GM23248 (cell line): ENCODE measurements at regions not wholly inside any gene's neighbourhood (a gene's known extent, or its start where the extent isn't known, plus 50 kb on each side); places are given as distances from the start of the nearest gene placed in this dataset.
"Not testable (repeated sequence)": the region's sequence is repeated elsewhere in the genome, so short reads cannot be mapped to it uniquely, and the experiment has no call there.

Experiments used
- DNase-seq: peaks from one replicate; pipeline ENCODE4 v3.0.0-alpha.2; 2015
- H2AFZ ChIP-seq: fragments of 200-600 bp; sonication (generic); 2 replicates; pipeline ENCODE4 v1.6.1; 2016; ENCODE audit warnings: antibody characterized with exemption
- H3F3A ChIP-seq: fragments of 200-600 bp; sonication (generic); 2 replicates; pipeline ENCODE4 v1.6.1; 2016; ENCODE audit warnings: mild to moderate bottlenecking, antibody characterized with exemption, mixed run types; ENCODE audit not compliant: insufficient read depth
- H3K27ac ChIP-seq: fragments of 200-600 bp; sonication (generic); 2 replicates; pipeline ENCODE4 v1.5.1; 2016; ENCODE audit warnings: mild to moderate bottlenecking
- H3K27me3 ChIP-seq: fragments of 200-600 bp; sonication (generic); replicated peaks from 2 replicates; pipeline ENCODE4 v1.6.1; 2016; ENCODE audit warnings: mild to moderate bottlenecking; ENCODE audit not compliant: insufficient read depth
- H3K36me3 ChIP-seq: fragments of 200-600 bp; sonication (generic); 2 replicates; pipeline ENCODE4 v1.6.1; 2016; ENCODE audit warnings: low read depth, mild to moderate bottlenecking
- H3K4me1 ChIP-seq: fragments of 200-600 bp; sonication (generic); 2 replicates; pipeline ENCODE4 v1.6.1; 2016; ENCODE audit warnings: mild to moderate bottlenecking; ENCODE audit not compliant: insufficient read depth
- H3K4me2 ChIP-seq: fragments of 200-600 bp; sonication (generic); one replicate; pipeline ENCODE4 v1.6.1; 2016; ENCODE audit warnings: mild to moderate bottlenecking; ENCODE audit not compliant: unreplicated experiment
- H3K4me3 ChIP-seq: fragments of 200-600 bp; sonication (generic); 2 replicates; pipeline ENCODE4 v1.5.1; 2016; ENCODE audit warnings: mild to moderate bottlenecking
- H3K79me2 ChIP-seq: fragments of 200-600 bp; sonication (generic); 2 replicates; pipeline ENCODE4 v1.6.1; 2016; ENCODE audit warnings: mild to moderate bottlenecking; ENCODE audit not compliant: insufficient read depth
- H3K9ac ChIP-seq: fragments of 200-600 bp; sonication (generic); 2 replicates; pipeline ENCODE4 v1.6.1; 2016; ENCODE audit warnings: mild to moderate bottlenecking
- H3K9me2 ChIP-seq: fragments of 200-600 bp; sonication (generic); 2 replicates; pipeline ENCODE4 v1.6.1; 2016; ENCODE audit warnings: mixed run types, mild to moderate bottlenecking, moderate library complexity; ENCODE audit not compliant: insufficient read depth
- H3K9me3 ChIP-seq: fragments of 200-600 bp; sonication (generic); one replicate; pipeline ENCODE4 v1.6.1; 2017; ENCODE audit warnings: low read depth
- H4K20me1 ChIP-seq: fragments of 200-600 bp; sonication (generic); 2 replicates; pipeline ENCODE4 v1.6.0; 2016; ENCODE audit not compliant: insufficient read depth
- EZH2 ChIP-seq: fragments of 200-600 bp; sonication (generic); IDR thresholded peaks from 2 replicates; pipeline ENCODE4 v1.6.1; 2018; ENCODE audit warnings: antibody characterized with exemption, mild to moderate bottlenecking; ENCODE audit not compliant: insufficient read depth, poor library complexity, severe bottlenecking
- EZH2phosphoT487 ChIP-seq: fragments of 200-600 bp; sonication (generic); IDR thresholded peaks from 2 replicates; pipeline ENCODE4 v1.6.1; 2018; ENCODE audit warnings: antibody characterized with exemption, moderate library complexity, mild to moderate bottlenecking, low read depth; ENCODE audit not compliant: insufficient read depth
- WGBS, 2 experiments: methylation state at CpG; one replicate each; pipeline ENCODE4 v1.1.6; 2015 to 2017; ENCODE audit warnings: low lambda C conversion rate in 2 of 2, low coverage in 1 of 2; ENCODE audit errors: missing lambda C conversion rate in 2 of 2; 5-methylcytosine and 5-hydroxymethylcytosine counted together
- in situ Hi-C: fragments of 300-500 bp; cut with MboI; formaldehyde crosslinking; loops from 2 replicates; pipeline ENCODE4 v1.15.0; 2020

- TF ChIP-seq EZH2phosphoT487, result no peak
- no peak for TF ChIP-seq EZH2
- in situ Hi-C loops, result no loop called here
- no peak overlapping the region for H3K9ac ChIP-seq
- H3K9me2 ChIP-seq, result no peaks in the 10 kb centered on the region
- no peak for DNase-seq
- H3K27me3 ChIP-seq, result no peaks in the 10 kb centered on the region
- no peaks in the 10 kb centered on the region for H3K9me3 ChIP-seq
- H2AFZ ChIP-seq, result no peak overlapping the region
- no peaks in the 10 kb centered on the region for H3K79me2 ChIP-seq
- no peaks in the 10 kb centered on the region for H3K4me1 ChIP-seq
- H4K20me1 ChIP-seq, result no peaks in the 10 kb centered on the region
- no peaks in the 10 kb centered on the region for H3F3A ChIP-seq
- H3K4me2 ChIP-seq, result no peak overlapping the region
- H3K36me3 ChIP-seq, result no peaks in the 10 kb centered on the region
- WGBS, 2 experiments, result 68 to 71% methylated on average over 18 of the region's 18 CpGs
- H3K27ac ChIP-seq, result no peak overlapping the region
- H3K4me3 ChIP-seq, result no peak overlapping the region
These were observed 158.2 kb downstream of the DEFB131A start for GRCh38 chr4:9602389-9602914.

GRCh38 chr4:9604031-9604892 is 160.0 kb downstream of the DEFB131A start:
- in situ Hi-C loops, H3K4me3 ChIP-seq, H3F3A ChIP-seq, H3K4me1 ChIP-seq, H3K27ac ChIP-seq, H3K9me2 ChIP-seq, H2AFZ ChIP-seq, H3K4me2 ChIP-seq, H4K20me1 ChIP-seq, H3K9me3 ChIP-seq, H3K27me3 ChIP-seq, H3K36me3 ChIP-seq, H3K79me2 ChIP-seq, H3K9ac ChIP-seq: not testable (repeated sequence)
- WGBS, 2 experiments, result 27 to 30% methylated on average over 17 of the region's 17 CpGs
- DNase-seq, result peak; percentile 4

- WGBS, 2 experiments, result 40 to 46% methylated on average over 5 of the region's 5 CpGs
- in situ Hi-C loops, H3F3A ChIP-seq, H3K79me2 ChIP-seq, H2AFZ ChIP-seq, H3K36me3 ChIP-seq, H3K27ac ChIP-seq, H3K4me1 ChIP-seq, H3K27me3 ChIP-seq, H3K9me2 ChIP-seq, H3K4me2 ChIP-seq, H3K9me3 ChIP-seq, H3K9ac ChIP-seq, DNase-seq, H3K4me3 ChIP-seq, H4K20me1 ChIP-seq: not testable (repeated sequence)
These were observed 160.6 kb downstream of the DEFB131A start for GRCh38 chr4:9604893-9605190.

- no peak overlapping the region for H3K4me2 ChIP-seq
- in situ Hi-C loops, result no loop called here
- 31 to 33% methylated on average over 4 of the region's 4 CpGs for WGBS, 2 experiments
These were observed 164.1 kb downstream of the DEFB131A start for GRCh38 chr4:9608300-9608699.

GRCh38 chr4:9610321-9610720 is 166.1 kb downstream of the DEFB131A start:
- H3K9ac ChIP-seq, H3K27ac ChIP-seq, DNase-seq, H3K79me2 ChIP-seq, H3K4me1 ChIP-seq, H3K27me3 ChIP-seq, H3K4me3 ChIP-seq, H3F3A ChIP-seq, H3K9me2 ChIP-seq, in situ Hi-C loops, H3K4me2 ChIP-seq, H4K20me1 ChIP-seq, H2AFZ ChIP-seq, H3K36me3 ChIP-seq, H3K9me3 ChIP-seq: not testable (repeated sequence)
- WGBS, 2 experiments, result 44 to 46% methylated on average over 2 of the region's 2 CpGs

More at GRCh38 chr4:9608300-9608699, 164.1 kb downstream of the DEFB131A start:
- TF ChIP-seq EZH2phosphoT487, result no peak
- no peak for TF ChIP-seq EZH2
- no peaks in the 10 kb centered on the region for H3K36me3 ChIP-seq
- no peaks in the 10 kb centered on the region for H3K9me3 ChIP-seq
- H3K27ac ChIP-seq, result no peak overlapping the region
- no peaks in the 10 kb centered on the region for H3K79me2 ChIP-seq
- H3K27me3 ChIP-seq, result no peaks in the 10 kb centered on the region
- no peaks in the 10 kb centered on the region for H3F3A ChIP-seq
- no peaks in the 10 kb centered on the region for H3K9me2 ChIP-seq
- DNase-seq, result no peak
- no peaks in the 10 kb centered on the region for H4K20me1 ChIP-seq
- H2AFZ ChIP-seq, result no peak overlapping the region
- H3K9ac ChIP-seq, result no peak overlapping the region
- no peaks in the 10 kb centered on the region for H3K4me1 ChIP-seq
- no peak overlapping the region for H3K4me3 ChIP-seq
